Stimulated activated memory B cell treated with anti-CD40 and anti-IgM and Interleukin-4, amounts not matched to agents 10 μg/mL and 1 μg/mL and 100 μg/mL, for 72 hours (primary cell): ENCODE measurements at regions not wholly inside any gene's neighbourhood (a gene's known extent, or its start where the extent isn't known, plus 50 kb on each side); places are given as distances from the start of the nearest gene placed in this dataset.
A peak's percentile ranks its signal among the peaks of the same experiment; 100 is the strongest.

Source experiments
- ATAC-seq: fragments of 150-1000 bp; cut with Tn5 transposase; 2 replicates; pipeline ENCODE4 v1.10.0; 2021
- H3K27ac Mint-ChIP-seq: one replicate; pipeline ENCODE4 v1.8.0; 2022; ENCODE audit warnings: mild to moderate bottlenecking, mixed read lengths
- H3K27me3 Mint-ChIP-seq: one replicate; pipeline ENCODE4 v1.8.0; 2022; ENCODE audit warnings: mixed read lengths
- H3K36me3 Mint-ChIP-seq: one replicate; pipeline ENCODE4 v1.8.0; 2022; ENCODE audit warnings: mixed read lengths
- H3K4me1 Mint-ChIP-seq: one replicate; pipeline ENCODE4 v1.8.0; 2022; ENCODE audit warnings: mixed read lengths
- H3K4me3 Mint-ChIP-seq: one replicate; pipeline ENCODE4 v1.8.0; 2022; ENCODE audit warnings: mild to moderate bottlenecking, moderate library complexity, mixed read lengths
- H3K9me3 Mint-ChIP-seq: one replicate; pipeline ENCODE4 v1.8.0; 2022; ENCODE audit warnings: mixed read lengths

- H3K27ac Mint-ChIP-seq: peak overlapping the region; percentile 91
- H3K4me3 Mint-ChIP-seq: peak overlapping the region; percentile 95
- peaks cover 6% of the 10 kb centered on the region for H3K4me1 Mint-ChIP-seq
- no peaks in the 10 kb centered on the region for H3K27me3 Mint-ChIP-seq
- peaks cover 6% of the 10 kb centered on the region for H3K36me3 Mint-ChIP-seq
- ATAC-seq: no peak
- H3K9me3 Mint-ChIP-seq: no peaks in the 10 kb centered on the region
These were observed 97.8 kb downstream of the ZNF674 start for GRCh38 chrX:46447384-46447783.

DNA sequence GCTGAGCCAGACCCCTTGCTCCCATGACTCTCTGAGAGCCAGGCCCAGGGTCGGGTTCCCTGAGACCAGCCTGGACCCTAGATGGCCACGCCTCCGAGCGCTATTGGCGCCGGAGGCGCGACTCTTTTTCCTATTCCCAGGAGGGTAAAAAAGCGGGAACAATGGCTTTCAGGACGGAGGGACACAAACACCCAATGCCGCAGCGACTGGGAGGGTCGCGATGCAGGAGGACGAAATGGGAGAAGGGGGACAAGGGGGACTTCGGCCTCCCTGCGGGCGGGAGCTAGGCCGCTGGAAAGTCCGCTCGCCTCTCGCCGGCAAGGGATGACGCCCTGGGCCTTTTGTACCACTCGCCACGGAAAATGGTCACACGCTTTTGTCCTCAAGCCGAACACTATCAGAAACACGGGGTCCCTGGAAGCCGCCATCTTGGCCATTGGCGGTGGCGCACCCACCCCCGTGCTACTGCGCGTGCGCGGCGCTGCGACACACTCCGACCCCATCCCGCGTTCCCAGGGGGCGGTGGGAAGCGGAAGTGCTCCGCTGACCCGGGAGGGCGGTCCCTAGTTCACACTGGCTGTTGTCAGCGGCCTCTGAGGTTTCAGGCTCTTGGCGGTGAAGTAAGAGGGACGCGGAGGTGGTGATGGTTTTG, 98.4 kb downstream of the ZNF674 start:
- no peaks in the 10 kb centered on the region for H3K9me3 Mint-ChIP-seq
- H3K4me1 Mint-ChIP-seq: peaks cover under 1% of the 10 kb centered on the region
- no peaks in the 10 kb centered on the region for H3K27me3 Mint-ChIP-seq
- H3K4me3 Mint-ChIP-seq: peak overlapping the region; percentile 95
- H3K36me3 Mint-ChIP-seq: peaks cover under 1% of the 10 kb centered on the region
- H3K27ac Mint-ChIP-seq: peak overlapping the region; percentile 91
- ATAC-seq: peak; percentile 97

GRCh38 chrX:46444011-46444410, 101.2 kb downstream of the ZNF674 start:
- Mint-ChIP-seq H3K9me3 (no peaks in the 10 kb centered on the region), H3K27ac (no peak overlapping the region), H3K4me1 (no peaks in the 10 kb centered on the region), H3K4me3 (no peak overlapping the region), H3K36me3 (no peaks in the 10 kb centered on the region), H3K27me3 (no peaks in the 10 kb centered on the region)
- no peak for ATAC-seq

DNA sequence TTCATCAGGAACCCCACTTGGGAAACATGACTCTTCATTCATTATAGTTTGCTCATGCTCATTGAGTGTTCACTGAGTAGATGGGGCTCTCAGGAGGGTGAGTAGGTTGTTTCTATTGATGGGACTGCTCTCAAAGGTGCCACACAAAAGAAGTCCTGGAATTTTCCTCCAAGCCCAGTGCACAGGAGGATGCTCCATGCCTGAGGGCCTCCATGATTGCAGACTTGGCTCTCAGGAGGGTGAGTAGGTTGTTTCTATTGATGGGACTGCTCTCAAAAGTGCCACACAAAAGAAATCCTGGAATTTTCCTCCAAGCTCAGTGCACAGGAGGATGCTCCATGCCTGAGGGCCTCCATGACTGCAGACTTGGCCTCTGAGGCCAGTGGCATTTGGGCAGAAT, 108.5 kb downstream of the ZNF674 start:
- no peak for ATAC-seq
- Mint-ChIP-seq H3K27ac (no peak overlapping the region), H3K4me1 (no peaks in the 10 kb centered on the region), H3K36me3 (no peaks in the 10 kb centered on the region), H3K9me3 (no peaks in the 10 kb centered on the region), H3K27me3 (no peaks in the 10 kb centered on the region), H3K4me3 (no peak overlapping the region)

DNA sequence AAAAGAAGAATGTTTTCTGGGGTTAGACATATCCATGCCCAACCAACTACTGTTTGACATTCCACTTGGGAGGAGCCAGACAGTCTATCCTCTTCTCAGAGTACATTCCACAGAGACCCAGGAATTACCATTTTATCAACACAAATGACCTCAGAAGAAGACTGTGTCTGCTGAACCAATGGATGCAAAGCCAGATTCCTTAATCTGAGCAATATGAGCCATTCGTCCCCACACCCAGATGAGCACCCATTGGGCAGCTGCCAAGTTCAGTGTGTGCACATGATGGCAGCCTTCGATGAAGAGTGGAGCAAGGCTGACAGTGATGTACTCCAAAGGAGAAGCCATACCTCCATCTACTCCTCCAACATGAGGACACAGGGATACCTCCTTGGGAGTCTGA, 111.3 kb downstream of the ZNF674 start:
- H3K27me3 Mint-ChIP-seq: no peaks in the 10 kb centered on the region
- no peak overlapping the region for H3K4me3 Mint-ChIP-seq
- ATAC-seq: no peak
- no peaks in the 10 kb centered on the region for H3K4me1 Mint-ChIP-seq
- H3K9me3 Mint-ChIP-seq: no peaks in the 10 kb centered on the region
- H3K36me3 Mint-ChIP-seq: no peaks in the 10 kb centered on the region
- H3K27ac Mint-ChIP-seq: no peak overlapping the region

DNA sequence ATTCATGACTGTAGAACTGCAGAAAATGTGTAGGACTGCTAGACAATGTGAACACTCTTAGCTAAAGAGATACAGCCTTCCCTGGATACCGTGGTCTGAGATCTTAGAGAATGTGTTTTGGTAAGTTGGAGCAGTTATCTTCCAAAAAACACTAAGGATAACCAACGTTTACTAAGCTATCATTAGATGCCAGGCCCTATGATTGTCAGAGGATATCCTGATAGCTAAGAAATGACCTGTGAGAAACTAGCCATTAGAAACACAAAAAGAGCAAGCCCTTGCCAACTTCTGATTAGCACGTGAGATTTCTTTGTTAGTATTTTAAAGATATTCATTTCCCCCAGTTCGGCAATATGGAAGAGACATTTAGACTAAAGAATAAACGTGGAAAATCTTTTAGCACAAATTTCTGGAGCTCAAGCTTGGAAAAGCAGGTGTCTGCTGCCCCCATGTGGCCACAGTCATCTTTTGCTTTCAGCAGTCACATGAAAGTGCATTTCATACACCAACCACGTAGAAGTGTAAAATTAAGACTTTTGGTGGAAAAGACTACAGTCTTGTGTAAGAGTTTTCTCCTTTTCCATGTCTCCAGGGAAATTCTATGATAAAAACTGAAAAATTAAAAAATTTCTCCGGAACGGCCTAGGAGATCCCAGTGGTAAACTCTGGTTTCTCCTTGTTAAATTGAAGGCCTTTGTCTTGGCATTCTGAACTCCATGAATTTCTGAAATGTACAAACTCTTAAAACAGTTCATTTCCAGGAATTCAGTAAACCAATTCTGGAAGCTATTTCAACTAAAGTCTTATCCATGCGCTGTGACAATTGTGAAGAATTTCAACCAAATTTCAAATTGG, 136.4 kb downstream of the ZNF674 start:
- no peaks in the 10 kb centered on the region for H3K4me1 Mint-ChIP-seq
- H3K36me3 Mint-ChIP-seq: no peaks in the 10 kb centered on the region
- no peak overlapping the region for H3K4me3 Mint-ChIP-seq
- no peaks in the 10 kb centered on the region for H3K27me3 Mint-ChIP-seq
- no peak overlapping the region for H3K27ac Mint-ChIP-seq
- no peaks in the 10 kb centered on the region for H3K9me3 Mint-ChIP-seq
- no peak for ATAC-seq

GRCh38 chrX:46407753-46408130, 137.5 kb downstream of the ZNF674 start:
- Mint-ChIP-seq H3K36me3 (no peaks in the 10 kb centered on the region), H3K4me3 (no peak overlapping the region), H3K27me3 (no peaks in the 10 kb centered on the region), H3K27ac (no peak overlapping the region), H3K4me1 (no peaks in the 10 kb centered on the region), H3K9me3 (no peaks in the 10 kb centered on the region)
- no peak for ATAC-seq

DNA sequence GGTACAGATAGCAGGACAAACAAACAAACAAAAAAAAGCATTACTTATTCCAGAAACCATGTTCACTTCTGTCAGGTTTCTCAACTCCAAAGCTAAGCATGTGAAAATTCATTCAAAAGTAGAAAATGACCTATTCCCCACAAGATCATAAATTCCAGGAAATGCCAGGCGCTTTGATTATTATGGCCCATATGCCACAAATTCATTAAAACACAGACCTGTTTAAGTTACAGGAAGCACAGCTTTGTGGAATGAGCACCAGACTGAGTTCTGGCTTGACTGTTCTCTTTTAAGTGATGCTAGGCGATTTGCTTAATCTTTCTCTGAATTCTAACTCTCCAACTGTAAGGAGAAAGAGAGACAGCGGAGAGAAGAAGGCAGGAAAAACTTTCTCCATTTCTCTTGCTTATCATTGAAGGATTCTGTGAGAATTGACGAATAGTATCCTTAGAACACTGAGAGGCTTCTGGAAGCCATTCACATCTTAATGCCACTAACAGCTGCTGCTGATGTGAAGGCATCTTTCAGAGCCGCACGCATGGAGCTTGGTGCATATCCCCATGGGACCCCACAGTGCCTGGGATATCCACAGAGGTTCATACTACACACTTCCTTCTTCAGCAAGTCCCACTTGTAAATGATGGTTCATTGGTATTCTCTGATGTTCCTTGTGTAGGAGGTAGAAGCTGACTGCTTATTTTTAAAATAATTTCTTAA, 138.0 kb downstream of the ZNF674 start:
- no peaks in the 10 kb centered on the region for H3K27me3 Mint-ChIP-seq
- H3K36me3 Mint-ChIP-seq: no peaks in the 10 kb centered on the region
- no peak overlapping the region for H3K4me3 Mint-ChIP-seq
- no peaks in the 10 kb centered on the region for H3K4me1 Mint-ChIP-seq
- ATAC-seq: no peak
- H3K27ac Mint-ChIP-seq: no peak overlapping the region
- H3K9me3 Mint-ChIP-seq: no peaks in the 10 kb centered on the region

DNA sequence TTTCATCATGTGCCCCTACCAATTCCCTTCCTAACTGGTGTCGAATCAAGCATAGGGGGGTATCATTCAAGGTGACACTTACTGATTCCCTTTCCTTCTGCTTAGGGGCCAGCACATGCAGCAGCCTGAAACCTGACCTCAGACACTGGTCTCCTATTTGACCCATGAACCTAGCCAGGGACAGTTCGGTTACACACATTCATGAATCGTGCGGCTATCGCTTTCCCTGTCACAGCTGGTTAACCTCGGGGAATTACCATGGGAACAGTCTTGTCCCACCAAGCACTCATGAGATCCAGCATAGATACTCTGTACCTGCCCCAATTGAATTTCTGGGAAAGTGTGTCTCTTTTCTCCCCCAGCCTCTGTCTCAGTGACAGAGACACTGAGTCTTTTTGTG, 140.4 kb downstream of the ZNF674 start:
- Mint-ChIP-seq H3K36me3 (no peaks in the 10 kb centered on the region), H3K27me3 (no peaks in the 10 kb centered on the region), H3K27ac (no peak overlapping the region), H3K4me1 (no peaks in the 10 kb centered on the region), H3K9me3 (no peaks in the 10 kb centered on the region), H3K4me3 (no peak overlapping the region)
- no peak for ATAC-seq

DNA sequence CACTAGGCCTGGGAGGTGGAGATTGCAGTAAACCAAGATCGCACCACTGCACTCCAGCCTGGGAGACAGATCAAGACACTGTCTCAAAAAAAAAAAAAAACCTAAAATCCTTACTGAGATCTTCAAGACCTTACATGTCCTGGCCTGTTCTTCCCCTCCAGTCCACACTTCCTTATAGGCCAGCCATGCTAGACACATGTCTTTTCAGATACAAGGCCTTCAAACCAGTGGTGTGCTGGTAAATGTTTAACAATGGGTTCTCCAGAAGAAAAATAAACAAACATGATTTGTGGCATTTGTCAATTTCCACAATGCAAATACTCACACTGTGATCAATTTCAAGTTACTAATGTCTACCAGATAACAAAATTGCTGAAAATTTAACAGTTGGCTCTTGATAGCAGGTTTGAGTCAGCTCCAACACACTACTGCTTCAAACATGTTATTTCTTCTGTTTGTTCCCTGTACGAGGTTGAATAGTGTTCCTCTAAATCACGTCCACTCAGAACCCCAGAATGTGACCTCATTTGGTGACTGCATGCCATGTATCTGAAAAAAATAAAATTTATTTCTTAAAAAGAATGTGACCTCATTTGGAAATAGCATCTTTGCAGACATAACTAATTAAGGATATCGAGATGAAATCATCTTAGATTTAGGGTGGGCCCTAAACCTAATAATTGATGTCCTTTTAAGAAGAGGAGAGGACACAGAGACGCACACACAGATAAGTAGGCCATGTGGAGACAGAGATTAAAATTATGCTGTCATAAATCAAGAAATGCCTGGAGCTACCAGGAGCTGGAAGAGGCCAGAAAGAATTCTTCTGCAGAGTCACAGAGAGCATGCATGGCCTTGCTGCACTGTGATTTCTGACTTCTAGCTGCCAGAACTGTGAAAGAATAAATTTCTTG, 144.4 kb downstream of the ZNF674 start:
- H3K9me3 Mint-ChIP-seq: no peaks in the 10 kb centered on the region
- no peak overlapping the region for H3K4me3 Mint-ChIP-seq
- no peak overlapping the region for H3K27ac Mint-ChIP-seq
- H3K36me3 Mint-ChIP-seq: no peaks in the 10 kb centered on the region
- no peaks in the 10 kb centered on the region for H3K27me3 Mint-ChIP-seq
- H3K4me1 Mint-ChIP-seq: no peaks in the 10 kb centered on the region
- no peak for ATAC-seq

- H3K9me3 Mint-ChIP-seq: no peaks in the 10 kb centered on the region
These were observed 146.3 kb downstream of the ZNF674 start for GRCh38 chrX:46398874-46399273.

DNA sequence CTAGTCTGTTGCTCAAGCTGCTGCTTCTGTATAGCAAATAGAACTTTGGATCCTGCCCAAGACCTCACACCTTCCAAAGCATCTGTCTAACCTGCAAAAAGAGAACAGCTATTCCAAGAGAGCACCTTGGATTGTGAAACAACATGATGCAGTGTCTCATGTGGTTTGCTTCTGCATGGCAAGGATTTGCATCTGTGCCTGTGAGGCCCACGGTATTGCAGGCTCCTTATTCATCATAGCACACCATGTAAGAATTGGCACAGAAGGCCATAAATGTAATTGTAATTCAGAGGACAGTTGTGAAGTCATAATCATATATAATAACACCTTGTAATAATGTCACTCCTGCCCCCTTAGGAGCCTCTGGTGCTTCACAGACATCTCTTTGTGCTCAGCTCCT, 147.1 kb downstream of the ZNF674 start:
- Mint-ChIP-seq H3K4me3 (no peak overlapping the region), H3K9me3 (no peaks in the 10 kb centered on the region), H3K27ac (no peak overlapping the region), H3K36me3 (no peaks in the 10 kb centered on the region), H3K4me1 (no peaks in the 10 kb centered on the region), H3K27me3 (no peaks in the 10 kb centered on the region)
- no peak for ATAC-seq

More at GRCh38 chrX:46398874-46399273, 146.3 kb downstream of the ZNF674 start:
- Mint-ChIP-seq H3K4me1 (no peaks in the 10 kb centered on the region), H3K4me3 (no peak overlapping the region), H3K36me3 (no peaks in the 10 kb centered on the region), H3K27me3 (no peaks in the 10 kb centered on the region), H3K27ac (no peak overlapping the region)
- no peak for ATAC-seq

- H3K4me1 Mint-ChIP-seq: no peaks in the 10 kb centered on the region
- H3K36me3 Mint-ChIP-seq: no peaks in the 10 kb centered on the region
- ATAC-seq: no peak
- no peak overlapping the region for H3K4me3 Mint-ChIP-seq
- H3K27me3 Mint-ChIP-seq: no peaks in the 10 kb centered on the region
- H3K27ac Mint-ChIP-seq: no peak overlapping the region
- H3K9me3 Mint-ChIP-seq: peaks cover 3% of the 10 kb centered on the region
These were observed 158.7 kb downstream of the ZNF674 start for GRCh38 chrX:46386511-46386910.

- ATAC-seq: no peak
- H3K36me3 Mint-ChIP-seq: no peaks in the 10 kb centered on the region
- H3K27ac Mint-ChIP-seq: no peak overlapping the region
- H3K4me1 Mint-ChIP-seq: peaks cover 6% of the 10 kb centered on the region
- H3K27me3 Mint-ChIP-seq: peaks cover 16% of the 10 kb centered on the region
- no peaks in the 10 kb centered on the region for H3K9me3 Mint-ChIP-seq
- no peak overlapping the region for H3K4me3 Mint-ChIP-seq
These were observed 162.2 kb downstream of the ZNF674 start for GRCh38 chrX:46383006-46383405.

- H3K36me3 Mint-ChIP-seq: no peaks in the 10 kb centered on the region
- H3K27me3 Mint-ChIP-seq: peaks cover 16% of the 10 kb centered on the region
- no peak overlapping the region for H3K4me3 Mint-ChIP-seq
- no peak overlapping the region for H3K27ac Mint-ChIP-seq
- peaks cover 6% of the 10 kb centered on the region for H3K4me1 Mint-ChIP-seq
- no peaks in the 10 kb centered on the region for H3K9me3 Mint-ChIP-seq
- no peak for ATAC-seq
These were observed 162.6 kb downstream of the ZNF674 start for GRCh38 chrX:46382595-46382994.
